HepG2 (cell line): ENCODE measurements at regions not wholly inside any gene's neighbourhood (a gene's known extent, or its start where the extent isn't known, plus 50 kb on each side); places are given as distances from the start of the nearest gene placed in this dataset.

Experiments
- ATAC-seq: fragments of 200-7000 bp; cut with Tn5 transposase; 3 replicates; pipeline ENCODE4 v1.9.1; 2020; ENCODE audit warnings: mild to moderate bottlenecking, moderate library complexity
- BruUV-seq: library from RNA; stranded (reverse); fragments of 400-500 nt; replicated peaks from 2 replicates; lab custom pipeline; 2021; lab: Mats Ljungman, UMichigan
- CTCF ChIA-PET: fragments of 300-600 bp; formaldehyde crosslinking; extraction: SDS; loops from one replicate; lab custom pipeline; 2021; ENCODE audit warnings: low total read pairs, inconsistent platforms, low intra/inter-chr PET ratio; lab: Yijun Ruan, JAX
- POLR2A ChIA-PET: fragments of 350-600 bp; sonication (Branson Sonifier 250); formaldehyde crosslinking; loops from one replicate; lab custom pipeline; 2020; ENCODE audit warnings: antibody characterized with exemption, inconsistent platforms; lab: Yijun Ruan, JAX
- DNase-seq: peaks from one replicate; pipeline ENCODE4 v3.0.0-alpha.2; 2015; ENCODE audit warnings: low spot score
- FAIRE-seq: peaks from 3 replicates; lab custom pipeline; 2011; peaks lifted over from hg19 to GRCh38; lab: Jason Lieb, UNC
- H2AFZ ChIP-seq: one replicate; pipeline ENCODE4 v1.6.1; 2011; ENCODE audit warnings: low read length, inconsistent platforms
- H3K27ac ChIP-seq: fragments of 300-600 bp; 3 replicates; pipeline ENCODE4 v1.8.0; 2011; ENCODE audit warnings: mixed run types, mild to moderate bottlenecking, mixed read lengths, low read length, inconsistent platforms; ENCODE audit not compliant: insufficient read depth; ENCODE audit errors: extremely low read length
- H3K27me3 ChIP-seq, 2 experiments: fragments of 200-600 bp in 1 of 2; 2 replicates in 1 of 2; 3 replicates in 1 of 2; pipeline versions ENCODE4 v1.6.0 to v1.8.0; 2011; ENCODE audit warnings: low read length in 2 of 2, mild to moderate bottlenecking in 2 of 2, moderate library complexity in 2 of 2, inconsistent platforms in 1 of 2; ENCODE audit not compliant: insufficient read depth in 2 of 2, control insufficient read depth in 1 of 2
- H3K36me3 ChIP-seq, 2 experiments: fragments of 200-600 bp in 1 of 2; replicated peaks in 1 of 2; 2 replicates in 1 of 2; 3 replicates in 1 of 2; pipeline versions ENCODE4 v1.5.1 to v1.8.0; 2011; ENCODE audit warnings: low read length in 2 of 2, inconsistent platforms in 1 of 2; ENCODE audit not compliant: insufficient read depth in 2 of 2, control insufficient read depth in 1 of 2
- H3K4me1 ChIP-seq: 2 replicates; pipeline ENCODE4 v1.5.1; 2012; ENCODE audit warnings: low read length, inconsistent platforms; ENCODE audit not compliant: insufficient read depth
- H3K4me2 ChIP-seq: 2 replicates; pipeline ENCODE4 v1.6.0; 2011; ENCODE audit warnings: low read depth, low read length, inconsistent platforms
- H3K4me3 ChIP-seq, 3 experiments: fragments of 200-600 bp in 1 of 3; sonication (generic), shearing (Covaris generic) in 1 of 3; replicated peaks in 1 of 3; 2 replicates each; pipeline ENCODE4 v1.5.1; 2011 to 2016; ENCODE audit warnings: low read length in 3 of 3, inconsistent platforms in 2 of 3, low read depth in 2 of 3, mild to moderate bottlenecking in 2 of 3, control low read depth in 1 of 3, mixed read lengths in 1 of 3; ENCODE audit not compliant: insufficient read depth in 1 of 3
- H3K79me2 ChIP-seq: one replicate; pipeline ENCODE4 v1.6.1; 2011; ENCODE audit warnings: low read length, inconsistent platforms; ENCODE audit not compliant: insufficient read depth
- H3K9ac ChIP-seq: 2 replicates; pipeline ENCODE4 v1.6.0; 2011; ENCODE audit warnings: mild to moderate bottlenecking, low read depth, low read length, inconsistent platforms; ENCODE audit not compliant: insufficient read depth
- H3K9me3 ChIP-seq: 2 replicates; pipeline ENCODE4 v1.5.1; 2012; ENCODE audit warnings: mild to moderate bottlenecking, low read length
- H4K20me1 ChIP-seq: 2 replicates; pipeline ENCODE4 v1.6.0; 2011; ENCODE audit warnings: inconsistent platforms, mild to moderate bottlenecking, low read length, moderate library complexity; ENCODE audit not compliant: insufficient read depth
- BRF2 ChIP-seq: sonication (generic); formaldehyde crosslinking; IDR thresholded peaks from 2 replicates; pipeline ENCODE4 v1.8.1; 2022; ENCODE audit warnings: mild to moderate bottlenecking, missing genetic modification reagents
- IKZF4 ChIP-seq: sonication (generic); formaldehyde crosslinking; IDR thresholded peaks from 2 replicates; pipeline ENCODE4 v1.5.1; 2020; ENCODE audit warnings: borderline replicate concordance, mild to moderate bottlenecking, low read depth, missing genetic modification reagents; ENCODE audit errors: not compliant biosample characterization
- ISL2 ChIP-seq: sonication (generic); formaldehyde crosslinking; IDR thresholded peaks from 2 replicates; pipeline ENCODE4 v1.5.0; 2020; ENCODE audit warnings: missing genetic modification reagents
- KIAA2018 ChIP-seq: sonication (generic); formaldehyde crosslinking; IDR thresholded peaks from 2 replicates; pipeline ENCODE4 v1.5.0; 2020; ENCODE audit warnings: mild to moderate bottlenecking, missing genetic modification reagents, borderline replicate concordance
- RXRB ChIP-seq: IDR thresholded peaks from 2 replicates; pipeline ENCODE4 v1.6.1; 2016; ENCODE audit warnings: borderline replicate concordance, missing genetic modification reagents, missing compliant biosample characterization
- ZNF784 ChIP-seq: sonication (generic); formaldehyde crosslinking; IDR thresholded peaks from 2 replicates; pipeline ENCODE4 v1.5.1; 2020; ENCODE audit warnings: missing genetic modification reagents, mild to moderate bottlenecking, borderline replicate concordance
- WGBS: methylation state at CpG from one replicate; pipeline ENCODE4 v1.1.6; 2017; ENCODE audit warnings: low lambda C conversion rate; 5-methylcytosine and 5-hydroxymethylcytosine counted together
- in situ Hi-C: cut with HindIII; loops from 2 replicates; pipeline ENCODE4 v1.10.0; 2017; ENCODE audit warnings: low pct_unique_long_range_greater_than_20kb; ENCODE audit not compliant: extremely low pct_ligation_motif_present
- intact Hi-C: fragments of 100-400 bp; cut with micrococcal nuclease; formaldehyde crosslinking; loops from one replicate; pipeline ENCODE4 v1.10.0; 2022; ENCODE audit not compliant: unreplicated experiment

- TF ChIP-seq KIAA2018 (CRISPR knock-in tag): no peak
Measured at GRCh38 chr4:31573554-31573953, 853.4 kb downstream of the PCDH7 start (continued).

GRCh38 chr4:31575504-31575903, 855.3 kb downstream of the PCDH7 start:
- no TSS peak for BruUV-seq
- Histone ChIP-seq H3K9me3 (peaks cover 24% of the 10 kb centered on the region), H3K4me3 (no peak overlapping the region), H3K36me3 (no peaks in the 10 kb centered on the region), H2AFZ (no peak overlapping the region), H3K79me2 (no peaks in the 10 kb centered on the region), H4K20me1 (no peaks in the 10 kb centered on the region), H3K4me1 (no peaks in the 10 kb centered on the region), H3K27me3 (no peaks in the 10 kb centered on the region), H3K9ac (no peak overlapping the region), H3K27ac (no peak overlapping the region), H3K4me2 (no peak overlapping the region)
- TF ChIP-seq ZNF784 (no peak), BRF2 (CRISPR knock-in tag) (no peak), ISL2 (CRISPR knock-in tag) (no peak), RXRB (CRISPR knock-in tag) (no peak), IKZF4 (CRISPR knock-in tag) (no peak)
- intact Hi-C loops (no loop called here), in situ Hi-C loops (no loop called here)
- no peak for DNase-seq
- no peak for ATAC-seq
- no peak for FAIRE-seq
- CTCF ChIA-PET: no interaction called here
- POLR2A ChIA-PET: no interaction called here
- 50% methylated on average over 2 of the region's 2 CpGs for WGBS
